GM19240 (cell line): ENCODE measurements at regions not wholly inside any gene's neighbourhood (a gene's known extent, or its start where the extent isn't known, plus 50 kb on each side); places are given as distances from the start of the nearest gene placed in this dataset.

Experiments used
- DNase-seq: peaks from one replicate; pipeline ENCODE4 v3.0.0; 2011; ENCODE audit warnings: low spot score; ENCODE audit not compliant: insufficient read length

DNA sequence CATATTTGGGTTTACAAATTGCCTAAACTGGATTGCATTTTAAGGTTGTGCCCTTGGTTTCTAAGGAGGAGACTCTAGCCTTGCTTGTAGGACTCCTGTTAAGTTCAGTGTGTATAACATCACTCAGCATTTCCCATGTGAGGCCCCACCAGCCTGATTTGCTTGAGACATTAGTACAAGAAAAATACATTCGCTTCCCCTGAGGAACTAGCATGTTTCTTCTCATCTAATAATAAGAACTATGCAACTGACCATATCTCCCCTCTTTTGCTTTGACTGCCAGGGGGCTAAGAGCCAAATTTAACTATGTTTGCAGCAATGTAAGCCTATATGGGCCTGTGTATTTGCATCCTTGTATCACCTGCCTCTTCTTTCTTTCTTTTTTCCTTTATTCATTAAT is 737.9 kb downstream of the INHBA start:
- no peak for DNase-seq

DNA sequence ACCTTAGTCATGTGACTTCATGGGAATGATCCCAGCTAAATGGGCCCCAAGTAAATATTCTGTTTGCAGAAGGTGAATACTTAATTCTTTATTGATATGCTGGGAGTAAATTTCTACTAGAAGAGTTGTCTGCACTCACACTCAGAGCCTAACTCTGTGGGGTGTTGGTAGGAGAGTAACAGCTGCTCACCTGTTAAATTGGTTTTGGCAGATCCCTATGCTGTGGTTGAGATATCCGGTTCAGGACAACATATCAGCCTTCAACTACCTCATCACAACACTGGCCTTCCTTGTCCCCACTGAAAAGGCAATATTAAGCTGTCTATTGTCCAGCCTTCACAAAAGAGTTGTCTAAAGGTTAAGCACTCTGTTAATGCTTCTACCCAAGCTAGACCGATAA is 738.3 kb downstream of the INHBA start:
- no peak for DNase-seq

DNA sequence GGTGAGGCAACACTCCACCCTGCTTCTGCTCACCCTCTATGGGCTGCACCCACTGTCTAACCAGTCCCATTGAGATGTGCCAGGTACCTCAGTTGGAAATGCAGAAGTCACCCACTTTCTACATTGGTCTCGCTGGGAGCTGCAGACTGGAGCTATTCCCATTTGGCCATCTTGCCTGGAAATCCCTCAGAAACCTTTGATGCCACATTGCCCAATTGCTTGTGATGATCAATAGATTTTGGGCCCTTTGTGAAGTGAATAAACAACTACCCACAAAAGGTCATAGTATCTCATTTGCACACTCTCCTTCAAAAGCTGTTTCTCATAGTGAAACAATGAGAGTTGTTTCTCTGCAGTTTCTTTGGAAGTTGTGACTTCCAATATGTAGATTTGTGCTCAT is 742.9 kb downstream of the INHBA start:
- DNase-seq, result no peak

DNA sequence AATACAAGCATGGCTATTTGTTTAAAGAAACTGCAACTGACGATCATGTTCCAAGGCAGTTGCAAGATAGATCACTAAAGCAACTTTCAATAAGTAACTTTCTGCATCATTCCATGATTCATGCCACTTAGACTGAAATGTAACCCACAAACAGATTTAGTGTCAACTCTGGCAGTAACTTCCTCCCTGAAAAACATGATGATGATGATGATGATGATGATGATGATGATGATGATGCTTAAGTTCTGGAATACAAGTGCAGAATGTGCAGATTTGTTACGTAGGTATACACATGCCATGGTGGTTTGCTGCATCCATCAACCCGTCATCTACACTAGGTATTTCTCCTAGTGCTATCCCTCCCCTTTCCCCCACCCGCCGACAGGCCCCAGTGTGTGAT is 754.7 kb downstream of the INHBA start:
- no peak for DNase-seq

- DNase-seq, result no peak
These were observed 755.3 kb downstream of the INHBA start for GRCh38 chr7:40947566-40947965.

GRCh38 chr7:40946549-40946948 is 756.3 kb downstream of the INHBA start:
- DNase-seq, result no peak

DNA sequence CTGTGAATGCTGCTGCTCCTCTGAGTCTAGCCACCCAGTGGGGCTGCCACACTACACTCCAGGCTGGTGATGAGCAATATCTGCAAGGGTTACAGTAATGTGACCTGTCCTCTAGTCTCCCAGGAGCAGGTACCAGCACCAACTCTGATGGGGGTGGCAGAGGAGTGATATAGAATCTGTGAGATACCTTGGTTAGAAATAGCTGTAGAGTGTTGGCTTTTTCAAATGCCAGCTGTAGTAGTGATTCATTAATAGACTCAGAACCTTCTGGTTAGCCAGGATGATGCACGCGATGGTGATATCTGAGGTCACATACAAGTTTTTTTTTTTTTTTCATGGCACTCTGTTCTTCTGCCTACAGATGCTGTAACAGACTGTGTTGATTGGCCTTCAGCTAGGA is 757.1 kb downstream of the INHBA start:
- no peak for DNase-seq

DNA sequence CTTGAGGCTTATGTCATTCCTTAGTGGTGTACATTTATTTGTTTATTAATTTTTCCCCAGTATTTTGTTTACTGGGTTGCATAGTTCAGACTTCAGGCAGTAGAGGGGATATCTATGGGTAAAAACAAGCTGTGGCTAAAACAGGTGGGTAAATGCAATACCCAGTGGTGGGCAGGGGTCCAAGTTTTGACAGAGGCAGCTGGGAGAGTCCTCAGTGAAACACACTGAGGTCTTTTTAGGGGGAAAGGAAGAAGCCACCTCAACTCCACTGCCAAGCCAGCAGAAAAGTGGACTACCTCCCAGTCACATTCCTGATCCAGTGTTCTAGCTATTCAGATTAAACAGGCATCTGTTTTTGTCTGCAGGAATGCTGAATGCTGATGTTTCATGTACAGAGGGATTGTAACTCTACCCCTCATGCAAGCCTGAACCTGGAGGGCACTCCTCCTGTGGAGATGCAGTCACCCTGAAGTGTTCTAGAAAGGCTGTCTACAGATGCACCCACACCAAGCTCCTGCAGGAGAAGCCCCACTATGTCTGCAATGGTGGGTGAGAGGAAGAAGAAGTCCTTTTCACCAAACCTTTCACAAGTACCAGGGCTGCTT is 757.8 kb downstream of the INHBA start:
- DNase-seq, result no peak

GRCh38 chr7:40937879-40938278 is 765.0 kb downstream of the INHBA start:
- no peak for DNase-seq

GRCh38 chr7:40935435-40935834 is 767.5 kb downstream of the INHBA start:
- DNase-seq, result no peak

- DNase-seq, result no peak
These were observed 779.3 kb downstream of the INHBA start for GRCh38 chr7:40923626-40924025.

- DNase-seq, result no peak
These were observed 780.6 kb downstream of the INHBA start for GRCh38 chr7:40922316-40922670.

GRCh38 chr7:40921589-40922315 is 781.1 kb downstream of the INHBA start:
- DNase-seq, result no peak

DNA sequence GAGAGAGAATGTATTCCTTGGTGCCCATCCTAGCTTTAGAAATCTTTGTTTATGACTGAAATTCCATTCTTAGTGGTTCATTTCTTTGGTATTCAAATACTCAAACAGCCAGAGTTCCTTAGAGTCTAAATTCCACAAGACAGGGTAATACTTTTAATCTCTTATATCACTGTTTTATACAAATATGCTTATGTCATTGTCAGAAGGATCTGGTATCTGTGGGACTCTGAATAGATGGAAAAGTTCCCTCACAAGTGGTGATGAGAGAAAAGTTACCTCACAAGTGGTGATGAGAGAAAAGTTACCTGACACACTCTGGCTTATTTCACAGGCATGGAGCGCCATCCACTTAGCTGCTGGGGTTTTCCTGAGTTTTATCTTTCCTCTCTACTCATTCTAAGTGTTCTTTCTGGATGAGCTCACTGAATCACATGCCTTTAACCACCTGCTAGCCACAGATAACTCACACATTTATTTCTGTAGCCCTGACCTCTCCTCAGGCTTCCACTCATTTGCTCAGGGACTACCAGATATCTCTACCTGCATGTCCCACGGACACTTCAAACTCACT is 784.0 kb downstream of the SUGCT start:
- no peak for DNase-seq

GRCh38 chr7:40916813-40917212 is 782.0 kb downstream of the SUGCT start:
- DNase-seq, result no peak

- DNase-seq, result no peak
These were observed 780.3 kb downstream of the SUGCT start for GRCh38 chr7:40915071-40915470.
